Stimulated activated CD4-positive, alpha-beta T cell treated with anti-CD3 and anti-CD28 coated beads, Interleukin-12 subunit alpha, Interleukin-12 subunit beta, amount 100 ng/mL, for 4 hours (primary cell): ENCODE measurements at regions not wholly inside any gene's neighbourhood (a gene's known extent, or its start where the extent isn't known, plus 50 kb on each side); places are given as distances from the start of the nearest gene placed in this dataset.

Experiments used
- DNase-seq: peaks from one replicate; pipeline ENCODE4 v3.0.0-alpha.2; 2020

DNA sequence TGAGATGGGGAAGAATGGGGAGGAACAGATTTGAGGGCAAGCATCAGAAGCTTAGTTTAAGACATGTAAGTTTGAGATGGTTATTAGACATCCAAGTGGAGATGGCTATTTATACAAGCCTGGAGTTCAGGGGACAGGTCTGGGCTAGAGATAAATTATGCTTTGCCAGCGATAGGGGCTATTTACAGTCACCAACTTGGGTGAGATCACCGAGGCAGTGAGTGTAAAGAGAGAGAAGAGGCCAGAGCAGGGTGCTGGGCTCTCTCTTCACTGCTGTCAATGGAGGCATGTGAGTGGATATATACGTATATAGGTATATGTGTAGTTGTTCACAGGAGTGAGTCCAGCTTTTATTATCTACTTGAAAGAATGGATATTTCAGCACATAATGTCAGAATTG lies 81.0 kb downstream of the QPCT start:
- DNase-seq: no peak

DNA sequence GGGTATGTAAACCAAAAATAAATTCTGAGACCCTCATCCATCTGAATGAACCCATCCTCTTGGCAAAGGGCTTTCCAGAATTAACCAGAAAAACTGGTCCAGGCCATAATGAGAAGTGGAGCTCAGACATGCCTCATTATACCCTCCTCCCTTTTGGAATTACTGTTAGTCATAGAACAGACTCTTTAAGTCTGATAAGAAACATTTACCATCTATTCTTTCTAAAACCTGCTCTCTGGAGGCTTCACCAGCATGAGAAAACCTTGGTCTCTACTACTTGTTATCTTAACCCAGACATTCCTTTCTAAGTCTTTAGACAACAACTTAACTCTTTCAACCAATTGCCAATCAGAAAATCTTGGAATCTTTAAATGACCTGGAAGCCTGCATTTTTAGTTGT lies 82.8 kb downstream of the QPCT start:
- no peak for DNase-seq

- no peak for DNase-seq
These were observed 91.9 kb downstream of the QPCT start for GRCh38 chr2:37436323-37436722.

DNA sequence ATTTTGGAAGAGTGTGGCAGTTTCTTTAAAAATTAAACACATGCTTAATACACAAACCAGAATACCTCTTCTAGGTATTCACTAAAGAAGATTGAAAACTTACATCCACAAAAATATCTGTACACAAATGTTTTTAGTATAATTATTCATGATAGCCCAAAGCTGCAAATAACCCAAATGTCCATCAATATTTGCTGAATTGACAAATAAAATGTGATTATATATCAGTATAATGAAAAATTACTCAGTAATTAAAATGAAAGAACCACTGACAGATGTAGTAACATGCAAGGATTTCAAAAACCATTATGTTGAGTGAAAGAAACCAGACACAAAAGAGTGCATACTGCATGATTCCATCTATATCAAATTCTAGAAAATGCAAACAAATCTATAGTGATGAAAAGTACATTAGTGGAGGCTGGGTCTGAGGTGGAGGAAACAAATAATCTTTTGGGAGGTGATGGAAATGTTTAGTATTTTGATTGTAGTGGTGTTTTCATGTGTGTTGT lies 94.8 kb downstream of the QPCT start:
- no peak for DNase-seq

- no peak for DNase-seq
These were observed 96.6 kb downstream of the QPCT start for GRCh38 chr2:37441055-37441454.

DNA sequence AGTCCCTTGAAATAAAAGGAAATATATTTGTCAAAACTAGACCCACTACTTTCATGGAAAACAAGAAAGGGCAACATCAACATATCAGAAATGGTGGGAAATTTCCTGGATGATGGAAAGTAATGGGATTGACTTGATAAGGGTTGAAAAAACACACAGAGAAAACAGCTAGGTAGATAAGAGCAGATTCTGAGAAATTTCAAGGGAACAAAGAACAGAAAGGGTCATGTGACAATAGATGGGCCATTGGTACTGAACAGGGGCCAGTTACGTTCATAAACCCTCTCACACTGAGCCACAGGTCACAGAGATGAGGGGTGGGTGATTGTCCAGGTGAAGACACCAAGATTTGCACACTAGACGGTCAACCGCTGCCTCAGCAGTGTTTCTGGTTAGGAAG lies 98.7 kb downstream of the QPCT start:
- no peak for DNase-seq

DNA sequence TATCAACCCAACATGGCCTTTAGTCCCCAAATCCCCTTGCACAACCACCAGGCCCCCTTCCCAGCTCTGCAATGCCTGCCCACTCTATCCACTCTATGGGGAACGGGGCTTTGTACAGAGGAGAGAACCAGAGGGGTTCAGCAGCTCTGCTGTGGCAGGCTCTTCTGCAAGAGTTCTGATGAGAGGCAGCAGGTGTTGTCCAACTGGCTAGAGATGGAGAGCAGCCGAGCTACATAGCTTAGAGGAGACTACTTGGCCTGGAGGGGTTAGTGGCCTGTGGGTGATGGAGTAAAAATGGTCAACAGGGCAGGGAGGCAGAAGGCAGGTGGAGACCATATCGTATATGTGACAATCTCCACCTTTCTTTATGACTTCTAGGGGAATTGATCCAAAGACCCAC lies 103.0 kb downstream of the QPCT start:
- DNase-seq: no peak

- DNase-seq: no peak
These were observed 104.1 kb downstream of the QPCT start for GRCh38 chr2:37448342-37449120.

- DNase-seq: no peak
These were observed 105.4 kb downstream of the QPCT start for GRCh38 chr2:37449761-37450296.

DNA sequence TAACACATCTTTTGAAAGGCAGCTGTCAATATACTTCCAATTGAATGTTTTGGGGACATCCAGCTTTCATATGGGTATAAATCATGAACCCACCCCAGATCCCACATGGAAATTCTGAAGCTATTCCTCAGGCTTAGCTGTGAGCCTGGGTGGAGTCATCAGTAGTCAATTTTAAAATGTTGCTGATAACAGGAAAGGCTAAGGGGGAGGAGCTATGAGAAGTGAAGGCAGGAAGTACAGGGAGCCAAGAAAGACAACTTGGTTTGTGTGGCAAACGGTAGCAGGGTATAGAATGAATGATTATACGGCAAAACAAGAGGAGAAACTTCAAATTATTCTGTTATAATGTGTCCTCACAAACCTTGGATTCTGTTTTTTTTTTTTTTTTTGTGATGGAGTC lies 108.6 kb downstream of the QPCT start:
- DNase-seq: no peak

DNA sequence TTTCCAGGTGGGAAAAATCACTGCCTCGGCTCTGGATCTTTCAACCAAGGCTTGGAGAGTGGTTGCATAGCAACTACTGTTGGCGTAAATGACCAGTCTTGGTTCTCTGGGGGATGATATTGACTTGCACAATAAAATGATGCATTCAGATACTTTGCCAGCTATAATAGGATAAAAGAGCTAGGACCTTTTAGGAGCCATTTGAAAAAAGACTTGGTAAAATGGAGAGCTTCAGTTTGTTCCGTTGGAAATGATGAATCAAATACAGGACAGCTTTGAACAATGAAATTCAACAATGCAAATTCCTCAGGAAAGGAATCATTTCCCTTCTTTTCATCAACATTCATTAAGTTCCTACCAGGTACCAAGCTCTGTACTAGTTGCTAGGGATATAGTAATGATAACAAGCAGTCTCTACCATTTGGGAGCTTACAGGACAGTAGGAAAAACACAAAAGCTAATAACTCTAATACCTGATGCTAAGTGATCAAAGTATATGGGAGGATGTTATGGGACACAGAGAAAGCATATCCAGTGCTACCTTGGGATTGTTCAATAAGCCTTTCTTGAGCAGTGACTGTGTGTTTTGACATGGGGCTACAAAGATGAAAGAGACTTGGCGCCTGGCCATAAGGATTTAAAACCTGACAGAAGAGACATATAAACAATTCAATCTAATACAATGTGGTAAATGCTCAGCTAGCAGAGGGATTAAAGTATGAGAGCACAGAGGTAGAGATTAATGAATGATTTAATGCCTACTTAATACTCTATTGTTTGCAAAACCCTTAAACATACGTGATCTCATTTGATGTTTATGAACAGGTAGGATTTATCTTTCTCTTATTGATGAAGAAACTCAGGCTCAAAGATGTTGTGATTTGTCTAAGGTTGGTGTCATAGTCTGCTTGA lies 110.7 kb downstream of the QPCT start:
- no peak for DNase-seq

- DNase-seq: no peak
These were observed 112.0 kb downstream of the QPCT start for GRCh38 chr2:37456479-37456878.

DNA sequence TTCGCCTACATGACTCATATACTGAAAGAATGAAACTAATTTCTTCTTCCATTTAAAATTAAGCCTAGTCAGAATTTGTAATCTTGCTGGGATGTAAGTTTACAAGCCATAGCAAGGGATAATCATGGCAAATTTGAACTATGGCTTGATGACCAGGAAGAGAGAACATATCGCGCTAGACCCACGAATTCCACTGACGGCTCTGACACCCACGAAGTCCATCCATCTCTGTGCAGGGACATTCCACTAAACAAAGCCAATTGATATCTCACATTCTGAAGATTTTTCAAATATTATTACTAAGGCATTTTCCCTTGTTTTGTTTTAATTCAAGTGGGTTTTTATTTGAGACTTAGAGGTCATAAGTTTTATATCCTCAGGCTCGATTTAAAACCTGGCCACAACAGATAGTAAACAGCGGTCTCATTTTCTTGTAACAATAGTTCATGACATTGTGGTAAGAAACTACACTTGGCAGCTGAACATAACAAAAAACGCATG lies 113.0 kb downstream of the QPCT start:
- DNase-seq: no peak

GRCh38 chr2:37458133-37458532 lies 113.7 kb downstream of the QPCT start:
- DNase-seq: no peak

DNA sequence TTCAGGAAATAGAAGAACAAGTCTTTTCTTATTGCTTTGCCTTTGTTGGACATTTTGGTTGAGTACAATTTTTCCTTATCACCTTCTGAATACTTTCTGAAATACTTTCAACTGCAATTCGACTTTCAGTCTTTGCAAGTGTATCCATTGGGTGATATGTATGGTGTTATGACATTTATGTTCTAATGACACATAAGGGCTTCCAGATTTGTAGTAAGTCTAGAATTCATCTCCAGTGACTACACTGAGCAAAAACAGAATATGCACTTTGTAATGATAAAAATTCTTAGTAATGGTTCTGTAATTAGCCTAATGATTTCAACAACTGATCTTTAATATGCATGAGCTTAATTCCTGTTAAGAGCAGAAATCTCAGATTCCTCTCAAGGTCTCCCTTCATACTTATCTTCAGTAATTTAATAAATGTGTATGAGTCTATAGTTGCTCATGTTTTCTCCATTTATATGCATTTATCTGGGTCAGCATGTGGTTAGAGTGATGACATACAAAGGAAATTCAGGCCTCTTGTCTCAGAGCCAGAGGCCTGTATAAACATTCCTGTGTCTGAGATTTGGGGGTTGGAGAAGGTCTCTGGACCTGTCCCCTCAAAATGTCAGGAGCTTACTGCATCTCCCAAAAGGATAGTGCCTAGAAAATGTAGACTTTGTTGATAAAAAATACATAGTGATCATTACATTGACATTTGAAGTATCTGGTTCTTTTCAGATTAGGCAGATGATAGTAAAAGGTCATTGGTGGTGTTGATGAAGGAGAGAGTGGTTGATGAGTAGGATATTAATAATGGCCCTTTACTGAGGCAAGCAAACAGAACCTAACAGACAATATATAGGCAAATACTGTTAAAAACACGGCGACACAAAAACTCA lies 114.9 kb downstream of the QPCT start:
- no peak for DNase-seq

DNA sequence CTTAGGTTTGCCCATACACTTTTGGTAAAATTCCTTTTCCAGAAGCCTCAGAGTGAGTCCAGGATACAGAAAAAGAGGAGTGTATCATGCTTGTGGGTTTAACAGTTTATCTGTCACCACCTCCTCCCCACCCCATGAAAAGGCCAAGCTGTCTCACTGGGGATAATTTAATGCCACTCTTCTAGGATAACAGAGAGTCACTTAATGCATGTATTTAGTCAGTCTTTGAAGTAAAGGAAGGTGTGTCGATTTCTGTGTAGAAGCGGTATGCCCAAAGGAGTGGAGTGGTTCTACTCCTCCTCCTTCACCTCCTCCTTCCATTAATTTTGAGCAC lies 116.4 kb downstream of the QPCT start:
- DNase-seq: no peak

GRCh38 chr2:37464067-37464466 lies 119.6 kb downstream of the QPCT start:
- no peak for DNase-seq

GRCh38 chr2:37466533-37467222 lies 122.2 kb downstream of the QPCT start:
- no peak for DNase-seq

- DNase-seq: no peak
These were observed 123.7 kb downstream of the QPCT start for GRCh38 chr2:37468170-37468569.

DNA sequence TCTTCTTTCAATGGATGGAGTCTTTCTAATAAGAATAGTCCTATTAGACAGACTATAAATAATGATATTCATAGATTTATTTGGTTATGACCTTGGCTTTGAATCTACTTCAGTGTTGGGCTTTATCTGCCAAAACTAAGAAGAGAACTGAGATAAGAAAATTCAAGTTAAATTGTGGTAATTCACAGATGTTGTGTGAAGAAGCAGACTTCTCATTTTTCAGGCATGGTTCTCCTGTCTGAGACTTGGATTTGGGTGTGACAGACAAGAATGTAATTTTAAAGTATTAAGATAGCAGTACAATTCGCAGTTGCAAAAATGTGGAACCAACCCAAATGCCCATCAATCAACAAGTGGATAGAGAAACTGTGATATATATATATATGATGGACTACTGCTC lies 124.7 kb downstream of the QPCT start:
- no peak for DNase-seq

DNA sequence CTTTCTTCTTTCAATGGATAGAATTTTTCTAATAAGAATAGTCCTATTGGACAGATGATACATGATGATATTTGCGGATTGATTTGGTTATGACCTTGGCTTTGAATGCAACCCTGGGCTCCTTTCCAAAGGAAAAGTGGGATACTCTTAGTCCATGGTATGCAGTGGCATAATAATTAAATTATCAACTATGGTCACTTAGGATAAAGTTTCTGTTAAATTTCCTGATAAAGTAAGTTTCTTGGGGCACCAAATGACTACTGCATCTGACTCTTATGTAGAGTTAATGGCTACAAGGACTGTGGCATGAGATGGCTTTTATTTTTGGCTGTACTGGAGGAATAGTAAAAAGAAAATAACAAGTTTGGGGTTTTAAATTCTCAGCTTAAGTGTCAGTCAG lies 126.7 kb downstream of the QPCT start:
- no peak for DNase-seq

- no peak for DNase-seq
These were observed 127.6 kb downstream of the QPCT start for GRCh38 chr2:37471994-37472393.
